Astrocyte (in vitro differentiated cells and primary cell): ENCODE measurements at regions not wholly inside any gene's neighbourhood (a gene's known extent, or its start where the extent isn't known, plus 50 kb on each side); places are given as distances from the start of the nearest gene placed in this dataset.

ENCODE experiments used
- EZH2 ChIP-seq: IDR thresholded peaks from 2 replicates; pipeline ENCODE4 v1.6.1; 2012; ENCODE audit warnings: mild to moderate bottlenecking, low read length, inconsistent platforms; ENCODE audit not compliant: insufficient read depth
- TF ChIP-seq, protein P1 (sequence below): IDR thresholded peaks from 2 replicates; pipeline ENCODE4 v1.5.1; 2011; ENCODE audit warnings: low read depth, mild to moderate bottlenecking, inconsistent platforms, low read length, moderate library complexity; ENCODE audit not compliant: insufficient read depth

DNA sequence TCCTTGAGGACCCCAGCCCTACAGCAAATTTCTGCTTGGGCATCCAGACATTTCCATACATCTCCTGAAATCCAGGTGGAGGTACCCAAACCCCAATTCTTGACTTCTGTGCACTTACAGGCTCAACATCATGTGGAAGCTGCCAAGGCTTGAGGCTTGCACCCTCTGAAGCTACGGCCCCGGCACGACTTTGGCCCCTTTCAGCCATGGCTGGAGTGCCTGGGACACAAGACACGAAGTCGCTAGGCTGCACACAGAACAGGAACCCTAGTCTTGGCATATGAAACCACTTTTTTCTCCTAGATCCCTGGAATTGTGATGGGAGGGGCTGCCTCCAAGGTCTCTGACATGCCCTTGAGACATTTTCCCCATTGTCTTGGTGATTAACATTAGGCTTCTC is 1417.7 kb downstream of the ARAP2 start:
- TF ChIP-seq, protein P1, sequence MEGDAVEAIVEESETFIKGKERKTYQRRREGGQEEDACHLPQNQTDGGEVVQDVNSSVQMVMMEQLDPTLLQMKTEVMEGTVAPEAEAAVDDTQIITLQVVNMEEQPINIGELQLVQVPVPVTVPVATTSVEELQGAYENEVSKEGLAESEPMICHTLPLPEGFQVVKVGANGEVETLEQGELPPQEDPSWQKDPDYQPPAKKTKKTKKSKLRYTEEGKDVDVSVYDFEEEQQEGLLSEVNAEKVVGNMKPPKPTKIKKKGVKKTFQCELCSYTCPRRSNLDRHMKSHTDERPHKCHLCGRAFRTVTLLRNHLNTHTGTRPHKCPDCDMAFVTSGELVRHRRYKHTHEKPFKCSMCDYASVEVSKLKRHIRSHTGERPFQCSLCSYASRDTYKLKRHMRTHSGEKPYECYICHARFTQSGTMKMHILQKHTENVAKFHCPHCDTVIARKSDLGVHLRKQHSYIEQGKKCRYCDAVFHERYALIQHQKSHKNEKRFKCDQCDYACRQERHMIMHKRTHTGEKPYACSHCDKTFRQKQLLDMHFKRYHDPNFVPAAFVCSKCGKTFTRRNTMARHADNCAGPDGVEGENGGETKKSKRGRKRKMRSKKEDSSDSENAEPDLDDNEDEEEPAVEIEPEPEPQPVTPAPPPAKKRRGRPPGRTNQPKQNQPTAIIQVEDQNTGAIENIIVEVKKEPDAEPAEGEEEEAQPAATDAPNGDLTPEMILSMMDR, result no peak
- TF ChIP-seq EZH2, result no peak
